Globus pallidus (tissue), 1 donor: ENCODE measurements at regions not wholly inside any gene's neighbourhood (a gene's known extent, or its start where the extent isn't known, plus 50 kb on each side); places are given as distances from the start of the nearest gene placed in this dataset.
"Not testable (repeated sequence)": the region's sequence is repeated elsewhere in the genome, so short reads cannot be mapped to it uniquely, and the experiment has no call there.

ENCODE experiments used
- DNase-seq: peaks from one replicate; pipeline ENCODE4 v3.0.0-alpha.2; 2015; ENCODE audit warnings: low spot score

DNA sequence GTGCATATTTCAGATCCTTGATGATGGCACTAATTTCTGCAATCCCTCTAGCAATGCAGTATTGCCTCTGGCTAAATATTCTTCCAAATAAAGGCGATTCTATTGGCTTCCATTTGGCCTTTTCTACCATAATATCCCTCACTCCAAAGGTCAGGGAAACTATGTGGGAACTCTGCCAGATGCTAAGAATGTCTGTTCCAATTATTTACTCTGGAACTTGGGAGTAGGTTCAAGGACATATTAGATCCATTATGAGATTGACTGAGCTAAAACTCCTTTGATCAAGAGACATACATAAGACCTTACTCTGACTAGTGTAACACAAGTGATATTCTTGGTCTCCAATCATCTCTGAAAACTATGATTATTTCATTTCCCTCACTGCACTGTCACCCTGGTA, 674.5 kb upstream of the NECTIN3 start:
- DNase-seq: no peak

DNA sequence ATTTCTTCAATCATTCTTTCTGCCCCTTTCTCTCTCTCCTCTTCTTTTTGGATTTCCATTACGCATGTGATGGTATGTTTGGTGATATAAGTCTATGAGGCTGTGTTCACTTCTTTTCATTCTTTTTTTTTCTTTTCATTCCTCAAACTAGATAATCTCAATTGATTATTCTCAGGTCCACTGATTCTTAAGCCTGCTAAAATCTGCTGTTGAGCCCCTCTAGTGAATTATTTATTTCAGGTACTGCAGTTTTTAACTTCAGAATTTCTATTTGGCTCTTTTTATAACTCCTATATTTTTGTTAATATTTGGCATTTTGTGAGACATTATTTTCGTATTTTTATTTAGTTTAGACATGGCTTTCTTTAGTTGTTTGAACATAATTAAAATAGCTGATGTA, 671.3 kb upstream of the NECTIN3 start:
- DNase-seq: no peak

- DNase-seq: no peak
Measured at GRCh38 chr3:110405830-110406585, 665.6 kb upstream of the NECTIN3 start.

DNA sequence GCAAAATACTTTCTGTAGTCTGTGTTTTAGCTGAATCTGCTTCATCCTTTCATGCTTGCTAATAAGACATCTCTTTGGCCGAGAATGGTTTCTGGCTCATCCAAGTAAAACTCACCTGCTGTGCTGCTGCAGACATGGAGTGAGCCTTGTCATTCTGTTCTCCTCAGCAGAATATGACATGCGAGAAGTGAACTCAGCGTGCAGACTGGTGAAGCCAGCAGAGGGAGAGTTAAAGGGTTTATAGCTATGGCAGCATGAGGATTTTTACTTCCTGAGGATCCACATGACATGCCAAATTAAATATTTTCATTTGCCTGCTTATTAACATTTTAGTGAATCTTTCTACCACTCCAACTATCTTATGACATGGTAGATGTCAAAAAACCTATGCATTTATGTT, 658.4 kb upstream of the NECTIN3 start:
- DNase-seq: no peak

GRCh38 chr3:110413807-110414748, 657.5 kb upstream of the NECTIN3 start:
- DNase-seq: no peak

DNA sequence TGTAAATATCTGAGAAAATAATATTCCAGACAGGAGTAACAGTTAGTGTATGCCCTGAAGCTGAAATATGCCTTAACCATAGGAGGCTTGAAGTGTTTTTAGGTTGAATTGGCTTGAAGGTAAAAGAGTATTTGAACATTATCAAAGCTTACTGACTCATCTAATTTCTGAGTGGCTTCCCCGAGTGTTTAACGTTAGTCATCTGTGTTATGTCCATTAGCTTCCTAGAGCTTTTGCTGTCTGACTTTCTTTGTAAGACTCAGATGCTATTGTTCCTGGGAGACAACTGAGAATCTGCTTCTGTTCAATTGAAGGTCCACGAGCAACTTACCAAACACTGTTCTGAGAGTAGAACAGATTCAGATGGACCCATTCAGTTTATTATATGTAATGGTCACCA, 656.8 kb upstream of the NECTIN3 start:
- no peak for DNase-seq

GRCh38 chr3:110419096-110419495, 652.5 kb upstream of the NECTIN3 start:
- no peak for DNase-seq

GRCh38 chr3:110419601-110420000, 652.0 kb upstream of the NECTIN3 start:
- DNase-seq: no peak

DNA sequence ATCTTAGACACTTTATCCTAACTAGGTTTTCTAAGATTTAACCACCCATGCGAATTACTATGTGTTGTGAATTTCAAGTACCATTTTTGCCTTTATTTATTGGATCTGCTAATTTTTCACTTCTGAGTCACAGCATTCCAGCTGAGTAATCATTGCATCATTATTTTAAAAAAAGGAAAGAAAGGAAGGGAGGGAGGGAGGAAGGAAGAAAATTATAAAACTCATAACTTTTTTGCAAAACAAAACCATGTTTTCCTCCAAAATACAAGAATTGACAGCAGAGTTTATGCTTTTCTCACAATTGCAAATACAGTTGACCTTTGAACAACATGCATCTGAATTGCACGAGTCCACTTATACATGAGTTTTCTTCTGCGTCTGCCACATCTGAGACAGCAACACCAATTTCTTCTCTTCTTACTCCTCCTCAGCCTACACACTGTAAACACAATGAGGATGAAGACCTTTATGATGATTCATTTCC, 651.4 kb upstream of the NECTIN3 start:
- no peak for DNase-seq

DNA sequence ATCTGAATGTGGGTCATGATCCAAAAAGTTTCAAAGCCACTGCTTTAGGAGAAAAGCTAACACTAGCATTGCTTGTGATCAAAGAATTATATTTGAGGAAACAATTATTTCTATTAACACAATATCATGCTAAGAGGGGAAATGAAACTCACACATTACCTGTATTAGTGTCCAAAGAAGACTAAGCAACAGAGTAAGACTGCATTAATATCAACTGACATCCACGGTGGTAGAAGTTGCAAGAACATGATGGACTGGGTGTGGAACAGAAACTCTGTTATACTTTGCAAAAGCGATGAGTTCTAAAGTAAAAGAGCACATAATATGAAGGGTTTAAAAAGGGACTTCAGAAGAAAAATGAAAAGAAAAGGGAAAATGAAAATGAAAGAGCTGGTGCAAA, 648.3 kb upstream of the NECTIN3 start:
- no peak for DNase-seq

GRCh38 chr3:110430146-110430545, 641.5 kb upstream of the NECTIN3 start:
- no peak for DNase-seq

GRCh38 chr3:110436209-110436608, 635.4 kb upstream of the NECTIN3 start:
- no peak for DNase-seq

DNA sequence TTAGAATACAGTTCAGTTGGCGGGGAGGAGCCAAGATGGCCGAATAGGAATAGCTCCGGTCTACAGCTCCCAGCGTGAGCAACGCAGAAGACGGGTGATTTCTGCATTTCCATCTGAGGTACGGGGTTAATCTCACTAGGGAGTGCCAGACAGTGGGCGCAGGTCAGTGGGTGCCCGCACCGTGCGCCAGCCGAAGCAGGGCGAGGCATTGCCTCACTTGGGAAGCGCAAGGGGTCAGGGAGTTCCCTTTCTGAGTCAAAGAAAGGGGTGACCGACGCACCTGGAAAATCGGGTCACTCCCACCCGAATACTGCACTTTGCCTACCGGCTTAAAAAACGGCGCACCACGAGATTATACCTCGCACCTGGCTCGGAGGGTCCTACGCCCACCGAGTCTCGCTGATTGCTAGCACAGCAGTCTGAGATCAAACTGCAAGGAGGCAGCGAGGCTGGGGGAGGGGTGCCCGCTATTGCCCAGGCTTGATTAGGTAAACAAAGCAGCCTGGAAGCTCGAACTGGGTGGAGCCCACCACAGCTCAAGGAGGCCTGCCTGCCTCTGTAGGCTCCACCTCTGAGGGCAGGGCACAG, 631.5 kb upstream of the NECTIN3 start:
- not testable (repeated sequence) for DNase-seq

DNA sequence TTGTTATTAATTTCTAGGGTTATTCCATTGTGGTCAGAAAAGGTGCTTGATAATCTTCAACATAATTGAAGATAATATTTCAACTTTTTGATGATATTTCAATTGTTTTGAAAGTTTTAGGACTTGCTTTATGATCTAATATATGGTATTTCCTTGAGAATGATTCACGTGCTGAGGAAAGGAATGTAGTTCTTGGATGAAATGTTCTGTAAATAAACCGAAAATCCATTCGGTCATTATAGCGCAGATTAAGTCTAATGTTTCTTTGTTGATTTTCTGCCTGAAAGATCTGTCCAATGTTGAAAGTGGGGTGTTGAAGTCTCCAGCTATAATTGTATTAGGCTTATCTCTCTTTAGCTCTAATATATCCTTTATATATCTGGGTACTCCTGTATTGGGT, 617.5 kb upstream of the NECTIN3 start:
- DNase-seq: no peak

- no peak for DNase-seq
Measured at GRCh38 chr3:110456001-110456400, 615.6 kb upstream of the NECTIN3 start.

DNA sequence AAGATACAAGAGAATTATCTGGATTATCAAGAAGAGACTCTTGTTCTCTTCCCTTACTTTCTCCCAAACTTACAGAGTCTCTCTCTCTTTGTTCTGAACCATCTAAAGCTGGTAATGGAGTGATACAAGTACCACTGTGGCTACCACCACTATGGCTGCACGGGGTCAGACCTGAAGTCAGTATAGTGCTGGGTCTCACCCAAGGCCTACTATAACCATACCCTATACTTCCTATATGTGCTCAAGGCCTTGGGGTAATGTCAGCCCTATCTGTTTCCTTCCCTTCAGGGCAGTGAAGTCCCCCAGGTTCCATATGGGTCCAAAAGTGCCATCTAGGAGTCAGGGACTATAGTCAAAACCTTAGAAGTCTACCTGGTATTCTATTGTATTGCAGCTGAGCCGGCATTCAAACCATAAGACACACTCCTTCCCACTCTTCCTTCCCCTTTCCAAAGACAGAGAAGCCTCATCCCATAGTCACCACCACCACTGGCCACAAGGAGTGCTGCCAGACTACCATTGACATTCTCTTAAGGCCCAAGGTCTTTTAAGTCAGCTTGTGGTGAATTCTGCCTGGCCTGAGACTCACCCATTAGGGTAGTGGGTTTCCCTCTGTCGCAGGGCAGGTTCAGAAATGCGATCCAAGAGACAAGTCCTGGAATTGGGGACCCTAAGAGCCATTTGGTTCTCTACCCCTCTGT, 615.0 kb upstream of the NECTIN3 start:
- DNase-seq: no peak

DNA sequence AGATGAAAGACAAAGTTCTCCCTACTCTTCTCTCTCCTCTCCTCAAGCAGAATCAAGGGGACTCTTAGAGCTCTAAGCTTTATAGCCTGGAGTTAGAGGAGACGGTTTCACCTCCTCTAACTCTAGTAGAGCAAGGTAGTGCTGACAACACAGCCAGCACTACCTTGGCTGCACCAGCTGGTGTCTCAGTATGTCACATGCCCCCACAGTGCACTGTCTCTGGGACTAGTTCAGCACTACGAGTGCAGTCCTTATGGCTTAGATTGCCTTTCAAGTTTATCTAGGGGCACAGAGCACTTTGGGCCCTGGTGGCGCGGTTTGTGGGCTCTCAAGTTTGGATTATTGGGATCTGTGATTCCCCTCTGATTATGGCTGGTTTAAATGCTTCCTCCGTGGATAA, 614.1 kb upstream of the NECTIN3 start:
- no peak for DNase-seq

GRCh38 chr3:110459021-110459420, 612.6 kb upstream of the NECTIN3 start:
- no peak for DNase-seq

- DNase-seq: no peak
Measured at GRCh38 chr3:110470310-110470709, 601.3 kb upstream of the NECTIN3 start.

- DNase-seq: no peak
Measured at GRCh38 chr3:110473405-110473804, 598.2 kb upstream of the NECTIN3 start.

DNA sequence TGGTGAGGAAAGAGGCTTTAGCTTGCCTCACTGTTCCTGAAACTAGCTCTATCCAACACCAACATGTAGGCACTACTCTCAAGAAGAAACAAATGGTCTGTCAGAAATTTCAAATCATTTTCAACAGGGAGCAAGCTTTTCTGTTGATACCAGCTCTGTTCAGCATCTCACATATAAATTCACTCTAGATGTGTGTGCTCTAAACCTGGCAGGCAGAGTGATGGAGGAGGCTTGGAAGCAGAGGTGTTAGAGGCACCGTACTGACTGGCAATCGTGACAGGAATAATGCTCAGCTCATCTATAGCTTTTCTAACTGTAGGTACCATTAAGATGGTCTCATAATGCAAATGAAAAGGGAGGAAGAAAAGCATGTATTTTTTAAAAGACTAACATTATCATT, 597.2 kb upstream of the NECTIN3 start:
- no peak for DNase-seq
